ACC112 (cell line): ENCODE measurements at regions not wholly inside any gene's neighbourhood (a gene's known extent, or its start where the extent isn't known, plus 50 kb on each side); places are given as distances from the start of the nearest gene placed in this dataset.
A peak's percentile ranks its signal among the peaks of the same experiment; 100 is the strongest.

Source experiments
- H2AFZ ChIP-seq: fragments of 200-600 bp; sonication (generic); one replicate; pipeline ENCODE4 v1.6.0; 2017; ENCODE audit warnings: antibody characterized with exemption, low read length; ENCODE audit not compliant: unreplicated experiment
- H3K27ac ChIP-seq: fragments of 200-600 bp; sonication (generic); 2 replicates; pipeline ENCODE4 v1.5.1; 2014; ENCODE audit warnings: low read depth, mild to moderate bottlenecking, antibody characterized with exemption, low read length, moderate library complexity
- H3K27me3 ChIP-seq: fragments of 200-600 bp; sonication (generic); 2 replicates; pipeline ENCODE4 v1.6.1; 2014; ENCODE audit warnings: mild to moderate bottlenecking, antibody characterized with exemption, low read length, moderate library complexity, mixed read lengths; ENCODE audit not compliant: insufficient read depth
- H3K36me3 ChIP-seq: fragments of 200-600 bp; sonication (generic); 2 replicates; pipeline ENCODE4 v1.6.1; 2016; ENCODE audit warnings: mild to moderate bottlenecking, antibody characterized with exemption, low read length, moderate library complexity, mixed read lengths; ENCODE audit not compliant: insufficient read depth
- H3K4me1 ChIP-seq: fragments of 200-600 bp; sonication (generic); one replicate; pipeline ENCODE4 v1.6.1; 2016; ENCODE audit warnings: low read length, mixed read lengths; ENCODE audit not compliant: insufficient read depth, unreplicated experiment, control insufficient read depth
- H3K4me3 ChIP-seq: fragments of 200-600 bp; sonication (generic); 2 replicates; pipeline ENCODE4 v1.5.1; 2014; ENCODE audit warnings: mild to moderate bottlenecking, low read depth, low read length
- H3K79me2 ChIP-seq: fragments of 200-600 bp; sonication (generic); one replicate; pipeline ENCODE4 v1.6.0; 2016; ENCODE audit warnings: low read length; ENCODE audit not compliant: control insufficient read depth, unreplicated experiment, insufficient read depth

DNA sequence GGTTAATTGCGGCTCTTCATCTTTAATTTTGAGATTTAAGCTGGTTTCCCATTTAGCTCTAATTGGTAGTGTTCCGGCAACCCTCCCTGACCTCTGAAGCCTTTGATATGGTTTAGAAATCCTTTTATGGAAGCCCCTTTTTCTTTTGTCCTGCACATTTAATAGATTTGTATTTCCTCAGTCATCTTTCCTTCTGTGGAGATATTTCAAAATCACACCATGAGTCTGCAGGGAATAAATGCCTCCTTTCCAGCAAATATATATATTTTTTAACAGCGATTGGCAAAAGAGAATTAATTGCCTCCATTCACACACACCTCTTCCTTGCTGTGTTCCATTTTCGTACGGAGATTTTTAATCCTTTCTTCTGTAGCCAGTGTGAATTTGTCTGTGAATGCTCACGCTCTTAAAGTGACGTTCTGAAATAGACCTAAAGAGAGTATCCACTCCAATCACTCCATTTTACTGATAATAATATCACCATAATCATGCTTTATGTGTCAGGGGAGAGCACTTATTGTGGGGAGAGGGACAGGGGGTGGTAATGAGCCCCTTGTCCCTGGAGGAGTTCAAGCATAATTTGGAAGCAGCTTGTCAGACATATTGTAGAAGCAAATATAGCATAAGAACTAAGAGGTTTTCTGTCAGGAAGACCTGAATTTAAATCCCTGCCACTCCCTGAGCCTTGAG lies 142.5 kb upstream of the SYT13 start:
- Histone ChIP-seq H3K79me2 (no peaks in the 10 kb centered on the region), H3K4me3 (no peak overlapping the region), H2AFZ (no peak overlapping the region), H3K27me3 (peaks cover 56% of the 10 kb centered on the region), H3K36me3 (no peaks in the 10 kb centered on the region), H3K4me1 (no peaks in the 10 kb centered on the region), H3K27ac (no peak overlapping the region)

- Histone ChIP-seq H3K79me2 (no peaks in the 10 kb centered on the region), H3K27me3 (peaks cover 55% of the 10 kb centered on the region), H3K36me3 (no peaks in the 10 kb centered on the region), H3K4me3 (no peak overlapping the region), H2AFZ (no peak overlapping the region), H3K4me1 (no peaks in the 10 kb centered on the region), H3K27ac (no peak overlapping the region)
Observed at GRCh38 chr11:45428116-45428515, 142.0 kb upstream of the SYT13 start.

DNA sequence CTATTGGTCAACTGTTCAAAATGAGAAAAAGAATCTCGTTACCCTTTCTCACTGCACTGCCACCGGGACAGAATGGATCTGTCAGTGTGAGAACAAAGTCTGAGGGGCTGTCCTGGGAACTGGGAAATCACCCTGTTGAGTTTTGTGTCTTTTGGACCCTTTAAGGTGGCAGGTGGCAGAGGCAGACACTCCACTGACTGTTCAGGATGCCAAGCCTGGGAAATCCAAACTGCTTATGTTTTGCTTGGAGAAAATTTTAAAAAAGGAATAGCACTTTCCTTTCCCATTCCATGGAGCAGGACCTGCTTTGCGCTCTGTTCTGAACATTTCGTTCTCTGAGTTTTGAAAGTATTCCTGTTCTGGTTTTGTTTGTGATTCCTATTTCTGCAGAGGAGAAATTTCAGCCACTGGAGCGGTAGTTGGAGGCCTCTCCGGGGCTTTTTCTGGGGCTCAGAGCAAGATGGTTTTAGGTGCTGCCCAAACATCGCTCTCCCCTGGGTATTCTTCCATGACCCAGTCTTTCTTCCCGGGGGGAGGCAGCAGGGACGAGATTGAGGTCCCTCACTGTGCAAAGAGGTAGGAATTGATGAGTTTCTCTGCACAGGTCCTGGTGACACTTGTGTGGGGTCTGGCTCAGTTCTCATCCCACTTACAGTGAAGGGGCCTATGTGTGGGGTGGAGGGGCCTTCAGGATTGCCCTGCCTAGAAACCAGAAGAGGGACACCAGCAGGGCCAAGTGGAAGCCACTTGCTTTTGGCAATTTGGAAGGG lies 138.5 kb upstream of the SYT13 start:
- no peak overlapping the region for H3K27ac ChIP-seq
- H3K36me3 ChIP-seq, result no peaks in the 10 kb centered on the region
- H3K27me3 ChIP-seq, result peaks cover 55% of the 10 kb centered on the region
- no peak overlapping the region for H2AFZ ChIP-seq
- H3K79me2 ChIP-seq, result no peaks in the 10 kb centered on the region
- no peaks in the 10 kb centered on the region for H3K4me1 ChIP-seq
- H3K4me3 ChIP-seq, result no peak overlapping the region

GRCh38 chr11:45423475-45424120 lies 137.5 kb upstream of the SYT13 start:
- Histone ChIP-seq H2AFZ (no peak overlapping the region), H3K4me1 (no peaks in the 10 kb centered on the region), H3K27ac (no peak overlapping the region), H3K4me3 (no peak overlapping the region), H3K27me3 (peaks cover 49% of the 10 kb centered on the region), H3K36me3 (no peaks in the 10 kb centered on the region), H3K79me2 (no peaks in the 10 kb centered on the region)

DNA sequence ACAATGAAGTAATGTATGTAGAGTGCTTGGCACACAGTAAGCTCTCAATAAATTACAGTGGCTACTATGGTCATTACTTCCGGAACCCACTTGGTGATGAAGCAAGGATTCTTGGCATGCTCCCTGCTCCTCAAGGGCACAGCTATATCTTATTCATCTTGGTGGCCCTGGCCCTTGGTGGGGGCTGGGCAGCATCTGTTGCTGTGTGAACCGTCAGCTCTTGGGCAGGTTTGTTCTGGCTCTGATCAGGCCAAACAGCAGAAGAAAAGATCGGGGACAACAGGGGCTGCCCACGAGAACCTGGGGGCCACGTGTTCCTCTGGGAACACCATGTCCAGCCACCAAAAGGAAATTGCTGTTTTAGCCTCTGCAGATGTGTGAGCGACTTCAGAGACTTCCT lies 136.9 kb upstream of the SYT13 start:
- H3K79me2 ChIP-seq, result no peaks in the 10 kb centered on the region
- H3K27me3 ChIP-seq, result peaks cover 52% of the 10 kb centered on the region
- no peaks in the 10 kb centered on the region for H3K36me3 ChIP-seq
- H2AFZ ChIP-seq, result no peak overlapping the region
- H3K27ac ChIP-seq, result no peak overlapping the region
- H3K4me3 ChIP-seq, result no peak overlapping the region
- no peaks in the 10 kb centered on the region for H3K4me1 ChIP-seq

DNA sequence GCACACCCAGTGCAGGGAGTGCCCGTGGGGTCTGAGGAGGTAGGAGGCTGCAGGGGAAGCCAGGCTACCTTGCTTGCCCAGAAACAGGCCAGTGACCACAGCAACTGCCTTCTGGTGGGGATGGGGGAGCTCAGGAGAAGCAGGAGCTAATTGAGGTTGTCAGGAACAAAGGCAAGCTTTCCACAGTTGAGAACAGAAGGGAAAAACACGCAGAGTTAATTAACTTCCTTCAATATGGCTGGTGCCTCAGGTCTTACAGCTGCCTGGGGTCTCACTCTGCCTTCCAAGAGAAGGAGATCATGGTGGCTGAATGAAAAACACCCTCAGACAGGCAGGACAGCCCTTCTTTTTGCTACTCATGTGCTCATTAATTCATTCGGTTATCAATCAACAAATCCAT lies 127.9 kb upstream of the SYT13 start:
- H3K36me3 ChIP-seq, result no peaks in the 10 kb centered on the region
- H3K4me3 ChIP-seq, result no peak overlapping the region
- H3K4me1 ChIP-seq, result peaks cover 10% of the 10 kb centered on the region
- no peaks in the 10 kb centered on the region for H3K79me2 ChIP-seq
- peaks cover 14% of the 10 kb centered on the region; the same call in 1 of the 2 replicates for H3K27me3 ChIP-seq
- H2AFZ ChIP-seq, result no peak overlapping the region
- H3K27ac ChIP-seq, result no peak overlapping the region

GRCh38 chr11:45413156-45413858 lies 127.2 kb upstream of the SYT13 start:
- Histone ChIP-seq H3K4me3 (no peak overlapping the region), H3K27ac (no peak overlapping the region), H2AFZ (no peak overlapping the region), H3K36me3 (no peaks in the 10 kb centered on the region), H3K27me3 (peaks cover 12% of the 10 kb centered on the region; the same call in 1 of the 2 replicates), H3K79me2 (no peaks in the 10 kb centered on the region), H3K4me1 (peaks cover 10% of the 10 kb centered on the region)

DNA sequence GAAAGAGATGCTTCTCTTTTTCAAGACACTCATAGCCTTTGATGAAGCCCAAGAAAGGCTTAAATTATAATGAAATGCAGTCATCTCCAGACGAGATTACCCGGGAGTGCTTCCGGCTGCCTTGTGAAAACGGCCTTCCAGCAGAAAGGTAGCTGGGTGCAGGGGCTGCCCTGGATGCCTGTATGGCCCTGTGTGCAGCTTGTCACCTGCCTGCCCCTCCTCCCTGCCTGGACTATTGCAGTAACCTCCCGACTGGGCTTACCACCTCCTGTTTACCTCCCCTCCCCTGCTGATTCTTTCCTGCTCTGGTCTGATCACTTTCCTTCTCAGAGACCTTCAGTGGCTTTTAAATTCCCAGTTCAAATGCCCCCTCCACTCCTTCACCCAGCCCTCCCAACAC lies 126.4 kb upstream of the SYT13 start:
- Histone ChIP-seq H3K27ac (no peak overlapping the region), H2AFZ (no peak overlapping the region), H3K79me2 (no peaks in the 10 kb centered on the region), H3K4me3 (no peak overlapping the region), H3K27me3 (peaks cover 10% of the 10 kb centered on the region; the same call in 1 of the 2 replicates), H3K36me3 (no peaks in the 10 kb centered on the region), H3K4me1 (peaks cover 10% of the 10 kb centered on the region)

- Histone ChIP-seq H2AFZ (no peak overlapping the region), H3K27me3 (peaks cover 10% of the 10 kb centered on the region; the same call in 1 of the 2 replicates), H3K36me3 (no peaks in the 10 kb centered on the region), H3K4me1 (peaks cover 10% of the 10 kb centered on the region), H3K79me2 (no peaks in the 10 kb centered on the region), H3K27ac (no peak overlapping the region), H3K4me3 (no peak overlapping the region)
Observed at GRCh38 chr11:45412051-45412471, 125.9 kb upstream of the SYT13 start.

GRCh38 chr11:45411228-45411946 lies 125.2 kb upstream of the SYT13 start:
- peaks cover 10% of the 10 kb centered on the region for H3K4me1 ChIP-seq
- H3K27me3 ChIP-seq, result peaks cover 9% of the 10 kb centered on the region; the same call in 1 of the 2 replicates
- H3K4me3 ChIP-seq, result no peak overlapping the region
- no peaks in the 10 kb centered on the region for H3K36me3 ChIP-seq
- H3K79me2 ChIP-seq, result no peaks in the 10 kb centered on the region
- H2AFZ ChIP-seq, result peak overlapping the region; percentile 56
- H3K27ac ChIP-seq, result no peak overlapping the region
